ENCODE measurements at regions not wholly inside any gene's neighbourhood (a gene's known extent, or its start where the extent isn't known, plus 50 kb on each side); places are given as distances from the start of the nearest gene placed in this dataset.

GRCh38 chr2:58448065-58448507 is 207.0 kb upstream of the FANCL start:
- H3K4me1 ChIP-seq, result peaks cover 8% of the 10 kb centered on the region; the same call in 2 of the 3 replicates
- FAIRE-seq, result peak; percentile 68
- H3K27ac ChIP-seq, result peak overlapping the region in 1 of 2 experiments; percentile 27; a peak in 1 of 6 replicates
- TF ChIP-seq NFE2L2 (conservative IDR thresholded peaks at IDR 0.05; ENCODE audit: low read length), result no peak
- peak; percentile 93 to 95 for TF ChIP-seq RAD21 (conservative IDR thresholded peaks at IDR 0.05 in 1 of 2, IDR thresholded peaks at IDR 0.05 in 1 of 2)
- no peak for TF ChIP-seq ELK1 (IDR thresholded peaks at IDR 0.05; ENCODE audit: low read depth, low read length)
- TF ChIP-seq CTCF (IDR thresholded peaks at IDR 0.05), result peak; percentile 97
- no peak for TF ChIP-seq CBX8 (IDR thresholded peaks at IDR 0.05)
- TF ChIP-seq SMC3 (IDR thresholded peaks at IDR 0.05), result peak; percentile 96
- TF ChIP-seq, protein P1, sequence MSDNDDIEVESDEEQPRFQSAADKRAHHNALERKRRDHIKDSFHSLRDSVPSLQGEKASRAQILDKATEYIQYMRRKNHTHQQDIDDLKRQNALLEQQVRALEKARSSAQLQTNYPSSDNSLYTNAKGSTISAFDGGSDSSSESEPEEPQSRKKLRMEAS (IDR thresholded peaks at IDR 0.05), result peak; percentile 66
- ChIA-PET CTCF (interaction anchor here (0.7 to 5.1 kb wide), 46 partner anchors 9 to 728 kb away, joined by 3 to 25 read pairs (median 4); partner anchors contain the start of gene FANCL), POLR2A (interaction anchor here (1.4 kb wide), 2 partner anchors 207 to 402 kb away, joined by 4 read pairs; partner anchors contain the start of gene FANCL)
- DNase-seq (ENCODE audit: low read depth in 1 of 2, low spot score in 1 of 2), result peak; percentile 53 to 90
- peak overlapping the region; percentile 42 for H3K4me2 ChIP-seq
- ATAC-seq, result peak; percentile 100
- no peak overlapping the region for H3K4me3 ChIP-seq
- 8% methylated on average over 6 of the region's 6 CpGs for WGBS (ENCODE audit: missing lambda C conversion rate)
- H3K9me3 ChIP-seq, result no peaks in the 10 kb centered on the region

- peak; percentile 41 to 62 for ATAC-seq
- 47% methylated on average over 2 of the region's 2 CpGs for WGBS (ENCODE audit: missing lambda C conversion rate)
- Histone ChIP-seq H3K4me1 (peaks cover 8% of the 10 kb centered on the region; the same call in 2 of the 3 replicates), H3K27ac (peak overlapping the region in 1 of 2 experiments; percentile 27; a peak in 1 of 6 replicates), H3K9me3 (no peaks in the 10 kb centered on the region), H3K4me3 (no peak overlapping the region), H3K4me2 (peak overlapping the region; percentile 42)
- peak; percentile 59 for FAIRE-seq
- TF ChIP-seq ATOH8 (CRISPR knock-in tag; IDR thresholded peaks at IDR 0.05; ENCODE audit: low read depth) (no peak), TP53 (CRISPR knock-in tag; IDR thresholded peaks at IDR 0.05) (no peak), FOXS1 (CRISPR knock-in tag; IDR thresholded peaks at IDR 0.05) (no peak)
- POLR2A ChIA-PET, result interaction anchor here (1.4 kb wide), 2 partner anchors 207 to 401 kb away, joined by 4 read pairs; partner anchors contain the start of gene FANCL
- DNase-seq (ENCODE audit: low read depth in 1 of 2, low spot score in 1 of 2), result no peak
- CTCF ChIA-PET, result interaction anchor here (0.7 to 5.1 kb wide), 47 partner anchors 9 to 728 kb away, joined by 3 to 25 read pairs (median 4); partner anchors contain the start of gene FANCL
Observed at GRCh38 chr2:58447586-58447985, 206.5 kb upstream of the FANCL start.

DNA sequence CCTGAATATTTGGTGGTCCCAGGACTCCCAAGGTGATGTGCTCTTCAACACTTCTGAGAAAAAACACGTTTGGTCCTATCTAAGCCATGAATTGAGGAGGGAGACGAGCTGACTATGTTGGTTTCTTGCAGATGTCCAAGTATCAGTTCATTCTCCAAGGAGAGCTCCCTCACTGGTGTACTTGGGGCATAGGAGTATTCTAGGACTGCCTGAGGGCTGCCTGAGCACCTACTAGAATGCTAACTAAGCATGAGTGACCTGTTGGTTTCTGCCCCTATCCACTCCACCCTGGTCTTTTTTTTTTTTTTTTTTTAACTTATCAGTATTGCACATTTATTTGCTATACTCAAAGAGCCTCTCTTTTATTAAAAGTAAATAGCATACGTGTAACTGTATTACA is 200.5 kb upstream of the FANCL start:
- Histone ChIP-seq H3K4me3 (no peak overlapping the region), H3K4me1 (no peaks in the 10 kb centered on the region), H3K4me2 (no peak overlapping the region), H3K9me3 (no peaks in the 10 kb centered on the region), H3K27ac (no peak overlapping the region)
- WGBS (ENCODE audit: missing lambda C conversion rate), result 37% methylated on average over 3 of the region's 3 CpGs
- ATAC-seq, result peak in 1 of 2 experiments; percentile 44; a peak in 2 of 6 replicates
- ChIA-PET CTCF (no interaction called here), POLR2A (no interaction called here)
- FAIRE-seq, result no peak
- no peak for TF ChIP-seq NPAS2 (CRISPR knock-in tag; IDR thresholded peaks at IDR 0.05; ENCODE audit: borderline replicate concordance)
- TF ChIP-seq REST (IDR thresholded peaks at IDR 0.05), result no peak
- no peak for TF ChIP-seq ZC3H11A (IDR thresholded peaks at IDR 0.05)
- TF ChIP-seq, protein P1 (IDR thresholded peaks at IDR 0.05), result no peak
- TF ChIP-seq ZNF302 (CRISPR knock-in tag; IDR thresholded peaks at IDR 0.05), result no peak
- TF ChIP-seq RAD21 (conservative IDR thresholded peaks at IDR 0.05 in 1 of 2, IDR thresholded peaks at IDR 0.05 in 1 of 2), result no peak
- TF ChIP-seq FOSL2 (IDR thresholded peaks at IDR 0.05), result no peak
- TF ChIP-seq FOSL2 (CRISPR knock-in tag; IDR thresholded peaks at IDR 0.05), result no peak
- TF ChIP-seq CBX8 (IDR thresholded peaks at IDR 0.05), result no peak
- TF ChIP-seq JUNB (IDR thresholded peaks at IDR 0.05), result no peak
- TF ChIP-seq, protein P2, sequence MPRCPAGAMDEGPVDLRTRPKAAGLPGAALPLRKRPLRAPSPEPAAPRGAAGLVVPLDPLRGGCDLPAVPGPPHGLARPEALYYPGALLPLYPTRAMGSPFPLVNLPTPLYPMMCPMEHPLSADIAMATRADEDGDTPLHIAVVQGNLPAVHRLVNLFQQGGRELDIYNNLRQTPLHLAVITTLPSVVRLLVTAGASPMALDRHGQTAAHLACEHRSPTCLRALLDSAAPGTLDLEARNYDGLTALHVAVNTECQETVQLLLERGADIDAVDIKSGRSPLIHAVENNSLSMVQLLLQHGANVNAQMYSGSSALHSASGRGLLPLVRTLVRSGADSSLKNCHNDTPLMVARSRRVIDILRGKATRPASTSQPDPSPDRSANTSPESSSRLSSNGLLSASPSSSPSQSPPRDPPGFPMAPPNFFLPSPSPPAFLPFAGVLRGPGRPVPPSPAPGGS (IDR thresholded peaks at IDR 0.05), result no peak
- TF ChIP-seq ATOH8 (CRISPR knock-in tag; IDR thresholded peaks at IDR 0.05; ENCODE audit: low read depth), result no peak
- no peak for DNase-seq (ENCODE audit: low read depth in 1 of 2, low spot score in 1 of 2)

Data from A549 (cell line).